MCF 10A (cell line): ENCODE measurements at regions not wholly inside any gene's neighbourhood (a gene's known extent, or its start where the extent isn't known, plus 50 kb on each side); places are given as distances from the start of the nearest gene placed in this dataset.

Experiments used
- BruUV-seq: library from RNA; stranded (reverse); fragments of 400-500 nt; replicated peaks from 2 replicates; lab custom pipeline; 2021; lab: Mats Ljungman, UMichigan
- CTCF ChIA-PET: fragments of 300-600 bp; sonication (Branson Sonifier 250); formaldehyde crosslinking; extraction: SDS; loops from one replicate; lab custom pipeline; 2021; ENCODE audit warnings: antibody characterized with exemption, inconsistent platforms; lab: Yijun Ruan, JAX
- POLR2A ChIA-PET: fragments of 300-600, 350-650 bp; sonication (Branson Sonifier 250); formaldehyde crosslinking; extraction: SDS; loops from one replicate; lab custom pipeline; 2020; ENCODE audit warnings: antibody characterized with exemption, inconsistent platforms; lab: Yijun Ruan, JAX
- DNase-seq: peaks from one replicate; pipeline ENCODE4 v3.0.0-alpha.2; 2018; ENCODE audit not compliant: unreplicated experiment
- H3K27ac Mint-ChIP-seq: one replicate; pipeline ENCODE4 v1.8.0; 2022; ENCODE audit warnings: mild to moderate bottlenecking, low read depth, mixed read lengths; ENCODE audit not compliant: unreplicated experiment
- H3K27me3 Mint-ChIP-seq: one replicate; pipeline ENCODE4 v1.8.0; 2022; ENCODE audit warnings: mixed read lengths; ENCODE audit not compliant: insufficient read depth, unreplicated experiment
- H3K36me3 Mint-ChIP-seq: one replicate; pipeline ENCODE4 v1.8.0; 2022; ENCODE audit warnings: mild to moderate bottlenecking, moderate library complexity, mixed read lengths; ENCODE audit not compliant: insufficient read depth, unreplicated experiment
- H3K4me1 Mint-ChIP-seq: one replicate; pipeline ENCODE4 v1.8.0; 2022; ENCODE audit warnings: mixed read lengths; ENCODE audit not compliant: insufficient read depth, unreplicated experiment
- H3K4me3 Mint-ChIP-seq: one replicate; pipeline ENCODE4 v1.8.0; 2022; ENCODE audit warnings: mild to moderate bottlenecking, moderate library complexity, mixed read lengths; ENCODE audit not compliant: unreplicated experiment
- H3K9me3 Mint-ChIP-seq: one replicate; pipeline ENCODE4 v1.8.0; 2022; ENCODE audit warnings: mixed read lengths; ENCODE audit not compliant: unreplicated experiment
- CTCF ChIP-seq: fragments of 200-600 bp; IDR thresholded peaks from one replicate; pipeline ENCODE4 v1.8.0; 2022; ENCODE audit warnings: antibody characterized with exemption, mild to moderate bottlenecking; ENCODE audit not compliant: unreplicated experiment
- intact Hi-C: fragments of 100-400 bp; cut with micrococcal nuclease; formaldehyde crosslinking; loops from 2 replicates; pipeline ENCODE4 v1.14.1; 2022

GRCh38 chr14:43183916-43184315 is 1323.2 kb downstream of the FSCB start:
- no peak for DNase-seq
- H3K4me1 Mint-ChIP-seq = no peaks in the 10 kb centered on the region
- CTCF ChIA-PET = no interaction called here
- BruUV-seq = no TSS peak
- peaks cover 1% of the 10 kb centered on the region for H3K9me3 Mint-ChIP-seq
- intact Hi-C loops = no loop called here
- POLR2A ChIA-PET = no interaction called here
- H3K27ac Mint-ChIP-seq = no peak overlapping the region
- TF ChIP-seq CTCF = no peak
- H3K36me3 Mint-ChIP-seq = no peaks in the 10 kb centered on the region
- no peak overlapping the region for H3K4me3 Mint-ChIP-seq
- no peaks in the 10 kb centered on the region for H3K27me3 Mint-ChIP-seq

DNA sequence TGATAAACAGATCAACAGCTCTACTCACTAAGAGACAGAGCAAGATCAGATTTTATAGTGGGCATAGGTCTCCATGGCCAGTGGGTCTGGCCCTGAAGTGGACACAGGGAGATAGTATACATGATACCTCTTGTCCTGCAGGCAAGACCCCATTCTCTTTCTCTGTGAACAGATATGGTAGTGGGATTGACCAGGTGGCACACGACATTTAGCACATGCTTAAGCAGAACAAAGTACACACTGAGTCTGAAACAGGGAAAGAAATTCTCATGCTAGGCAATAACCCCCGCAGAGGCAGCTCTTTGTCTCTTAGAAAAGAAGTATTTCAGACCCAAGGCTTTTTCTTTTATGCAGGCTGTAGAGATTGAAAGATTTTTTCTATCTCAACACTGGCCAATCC is 1331.2 kb downstream of the FSCB start:
- intact Hi-C loops = no loop called here
- ChIA-PET CTCF (no interaction called here), POLR2A (interaction anchor here (0.5 kb wide), 1 partner anchor 963 kb away, joined by 3 read pairs; no protein-coding TSS in a partner anchor)
- H3K9me3 Mint-ChIP-seq = peaks cover 5% of the 10 kb centered on the region
- no peaks in the 10 kb centered on the region for H3K27me3 Mint-ChIP-seq
- TF ChIP-seq CTCF = no peak
- H3K4me1 Mint-ChIP-seq = peaks cover 6% of the 10 kb centered on the region
- H3K36me3 Mint-ChIP-seq = no peaks in the 10 kb centered on the region
- H3K27ac Mint-ChIP-seq = no peak overlapping the region
- no peak overlapping the region for H3K4me3 Mint-ChIP-seq
- no TSS peak for BruUV-seq
- DNase-seq = no peak

DNA sequence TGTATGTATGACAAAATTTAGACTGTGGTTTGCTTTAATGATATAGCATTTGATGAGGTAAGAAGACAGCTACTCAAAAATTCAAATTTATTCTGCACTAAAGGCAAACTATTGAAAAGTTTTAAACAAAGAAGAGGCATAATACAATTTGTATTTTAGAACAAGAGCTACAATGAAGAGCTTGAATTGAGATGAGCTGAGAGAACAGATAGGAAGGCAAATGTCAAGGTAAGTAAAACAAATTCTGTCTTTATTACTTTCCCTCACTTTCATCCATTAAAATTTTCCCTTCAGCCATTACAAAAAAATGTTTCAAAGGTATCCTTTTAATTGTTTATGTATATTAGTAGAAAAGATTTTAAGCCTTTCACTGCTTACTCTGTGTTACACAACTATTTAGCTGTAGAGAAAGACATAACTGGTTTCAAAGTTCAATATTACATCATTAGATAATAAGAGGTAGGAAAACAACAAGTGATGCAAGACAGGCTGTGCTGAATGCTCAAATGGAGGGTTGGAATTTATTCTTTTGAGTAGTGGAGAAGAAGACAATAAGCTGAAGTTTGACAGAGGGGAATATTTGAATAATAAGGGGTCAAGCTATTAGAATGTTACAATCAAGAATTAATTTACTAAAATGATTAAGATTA is 1334.1 kb downstream of the FSCB start:
- BruUV-seq = no TSS peak
- POLR2A ChIA-PET = no interaction called here
- DNase-seq = peak; percentile 5
- Mint-ChIP-seq H3K9me3 (peaks cover 8% of the 10 kb centered on the region), H3K27me3 (no peaks in the 10 kb centered on the region), H3K4me1 (peaks cover 6% of the 10 kb centered on the region), H3K27ac (no peak overlapping the region), H3K36me3 (no peaks in the 10 kb centered on the region), H3K4me3 (no peak overlapping the region)
- CTCF ChIA-PET = interaction anchor here (0.6 kb wide), 1 partner anchor 1546 kb away, joined by 3 read pairs; no protein-coding TSS in a partner anchor
- intact Hi-C loops = no loop called here
- TF ChIP-seq CTCF = no peak

GRCh38 chr14:43169722-43170121 is 1337.4 kb downstream of the FSCB start:
- TF ChIP-seq CTCF = no peak
- no peak overlapping the region for H3K4me3 Mint-ChIP-seq
- H3K27me3 Mint-ChIP-seq = no peaks in the 10 kb centered on the region
- no TSS peak for BruUV-seq
- intact Hi-C loops = no loop called here
- DNase-seq = no peak
- H3K36me3 Mint-ChIP-seq = no peaks in the 10 kb centered on the region
- peaks cover 8% of the 10 kb centered on the region for H3K9me3 Mint-ChIP-seq
- POLR2A ChIA-PET = no interaction called here
- no peak overlapping the region for H3K27ac Mint-ChIP-seq
- peaks cover 6% of the 10 kb centered on the region for H3K4me1 Mint-ChIP-seq
- CTCF ChIA-PET = no interaction called here
